A172 (cell line): ENCODE measurements at regions not wholly inside any gene's neighbourhood (a gene's known extent, or its start where the extent isn't known, plus 50 kb on each side); places are given as distances from the start of the nearest gene placed in this dataset.

Source experiments
- DNase-seq: peaks from one replicate; pipeline ENCODE4 v3.0.0-alpha.2; 2015; ENCODE audit warnings: low spot score

- no peak for DNase-seq
Measured at GRCh38 chr2:14517731-14518130, 114.8 kb upstream of the LRATD1 start.

GRCh38 chr2:14520385-14520945 lies 112.1 kb upstream of the LRATD1 start:
- DNase-seq: no peak

DNA sequence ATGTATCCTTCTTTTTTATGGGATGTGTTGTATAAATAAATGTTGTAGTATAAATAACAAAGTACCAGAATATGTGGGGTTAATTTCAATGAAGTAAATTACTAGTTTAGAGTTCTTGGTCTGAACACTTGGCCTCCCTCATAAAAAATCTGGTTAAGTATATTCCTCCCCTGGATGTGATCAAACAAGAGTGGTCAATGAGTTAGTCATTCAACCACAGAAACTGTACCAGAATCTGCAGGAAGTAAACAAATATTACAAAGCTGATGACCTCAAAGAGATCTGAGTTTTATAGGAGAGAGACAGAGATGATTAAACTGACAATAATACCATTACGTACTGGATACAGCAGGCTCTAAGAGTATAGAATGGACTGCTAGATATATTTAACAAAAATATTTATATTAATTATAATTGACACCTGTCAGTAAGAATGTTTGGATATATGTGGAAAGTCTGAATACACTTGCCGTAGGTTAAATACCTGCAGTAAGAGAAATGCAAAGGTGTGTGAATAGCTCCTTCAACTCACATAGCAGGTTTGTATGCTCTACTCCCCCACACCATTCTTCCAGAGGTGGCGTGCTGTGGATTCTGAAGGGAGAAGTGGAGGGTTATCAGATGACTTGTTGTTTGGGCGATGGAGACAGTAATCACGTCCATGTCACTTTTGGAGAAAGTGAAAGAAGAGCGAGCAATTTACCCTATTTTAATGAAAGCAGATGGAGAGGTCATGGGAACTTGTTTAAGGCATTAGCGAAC lies 108.3 kb upstream of the LRATD1 start:
- DNase-seq: peak; percentile 74

DNA sequence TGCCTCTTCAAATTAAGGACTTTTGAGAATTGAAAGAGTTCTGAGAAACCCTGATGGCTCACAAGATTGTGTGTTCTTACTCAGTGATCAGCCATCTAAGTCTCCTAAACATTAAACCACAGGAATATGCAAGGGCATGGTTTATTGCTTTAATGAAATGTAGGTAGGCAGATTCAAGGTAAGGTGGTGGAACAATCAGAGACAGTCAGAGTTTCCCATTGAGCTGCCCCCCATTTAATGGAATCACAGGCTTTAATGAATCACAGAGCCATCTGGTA lies 107.8 kb upstream of the LRATD1 start:
- no peak for DNase-seq

GRCh38 chr2:14530506-14530905 lies 102.0 kb upstream of the LRATD1 start:
- DNase-seq: peak; percentile 33

DNA sequence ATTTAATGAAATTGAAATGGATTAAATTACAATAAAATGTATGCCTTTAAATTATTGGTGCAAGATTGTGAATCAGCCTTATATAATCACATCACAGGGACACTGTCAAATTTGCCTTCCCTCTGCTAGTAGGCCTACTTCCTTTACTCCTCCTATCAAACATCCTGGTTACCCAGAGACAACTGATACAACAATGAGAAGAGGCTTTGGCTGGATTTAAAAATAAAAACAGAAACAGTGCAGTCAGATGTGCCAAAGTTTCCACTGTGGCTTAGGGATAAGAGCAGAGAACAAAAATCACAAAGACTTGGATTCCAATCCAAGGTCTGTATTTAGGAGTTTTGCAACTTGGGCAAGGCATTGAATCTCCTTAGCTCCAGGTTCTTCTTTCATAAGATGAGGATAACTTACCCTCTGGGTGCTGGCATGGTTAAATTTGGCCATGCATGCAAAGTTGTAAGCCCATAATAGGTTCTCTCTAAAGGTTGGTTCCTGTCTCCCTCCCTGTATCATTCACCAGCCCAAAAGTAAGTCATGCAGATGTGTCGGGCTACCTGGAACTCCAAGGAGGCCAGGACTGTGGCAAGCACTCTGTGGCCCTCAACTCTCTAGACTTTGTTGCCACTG lies 99.3 kb upstream of the LRATD1 start:
- DNase-seq: no peak

GRCh38 chr2:14535156-14535555 lies 97.4 kb upstream of the LRATD1 start:
- DNase-seq: no peak

DNA sequence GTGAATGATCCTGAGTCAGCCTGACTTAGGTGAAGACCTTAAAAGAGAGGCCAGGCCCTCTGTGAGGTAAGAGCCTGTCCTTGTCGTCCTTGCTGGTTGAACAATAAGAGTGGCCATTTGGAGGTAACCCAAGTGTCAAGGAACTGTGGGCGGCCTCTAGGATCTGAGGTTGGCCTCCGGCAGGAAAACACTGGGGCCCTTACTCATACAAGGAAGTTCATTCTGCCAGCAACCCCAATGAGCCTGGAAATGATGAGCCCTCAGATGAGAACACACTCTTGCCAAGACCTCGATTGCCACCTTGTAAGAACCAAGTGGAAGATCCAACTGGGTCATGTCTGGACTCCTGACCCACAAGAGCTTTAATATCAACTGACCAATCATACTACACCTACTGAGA lies 95.5 kb upstream of the LRATD1 start:
- DNase-seq: no peak

DNA sequence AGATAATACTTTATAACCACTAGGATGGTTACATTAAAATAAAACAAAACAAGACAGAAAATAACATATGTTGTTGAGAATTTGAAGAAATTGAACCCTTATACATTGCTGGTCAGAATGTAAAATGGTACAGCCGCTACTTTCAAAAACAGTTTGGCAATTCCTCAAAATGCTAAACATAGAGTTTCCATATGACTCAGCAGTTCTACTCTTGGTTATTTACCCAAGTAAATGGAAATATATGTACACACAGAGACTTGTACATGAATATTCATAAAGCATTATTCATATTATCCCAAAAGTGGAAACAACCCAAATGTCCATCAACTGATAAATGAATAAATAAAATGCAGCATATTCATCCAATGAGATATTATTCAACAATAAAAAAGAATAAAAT lies 92.5 kb upstream of the LRATD1 start:
- DNase-seq: no peak

DNA sequence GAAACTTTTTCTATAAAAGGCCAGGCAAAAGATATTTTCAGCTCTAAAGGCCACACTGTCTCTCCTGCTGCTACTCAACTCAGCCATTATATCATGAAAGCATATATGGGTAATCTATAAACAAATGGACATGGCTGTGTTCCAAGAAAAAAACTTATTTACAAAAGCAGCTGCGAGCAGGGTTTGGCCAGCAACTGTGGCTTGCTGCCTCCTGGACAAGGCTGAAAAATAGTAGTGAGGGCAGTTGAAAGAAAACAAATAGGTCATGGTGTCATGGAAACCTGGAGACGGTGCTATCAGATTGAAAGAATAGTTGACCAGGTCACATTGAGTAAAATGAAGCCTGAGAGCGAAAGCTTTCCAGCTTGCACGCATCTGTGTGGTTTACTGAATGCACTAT lies 89.2 kb upstream of the LRATD1 start:
- no peak for DNase-seq

DNA sequence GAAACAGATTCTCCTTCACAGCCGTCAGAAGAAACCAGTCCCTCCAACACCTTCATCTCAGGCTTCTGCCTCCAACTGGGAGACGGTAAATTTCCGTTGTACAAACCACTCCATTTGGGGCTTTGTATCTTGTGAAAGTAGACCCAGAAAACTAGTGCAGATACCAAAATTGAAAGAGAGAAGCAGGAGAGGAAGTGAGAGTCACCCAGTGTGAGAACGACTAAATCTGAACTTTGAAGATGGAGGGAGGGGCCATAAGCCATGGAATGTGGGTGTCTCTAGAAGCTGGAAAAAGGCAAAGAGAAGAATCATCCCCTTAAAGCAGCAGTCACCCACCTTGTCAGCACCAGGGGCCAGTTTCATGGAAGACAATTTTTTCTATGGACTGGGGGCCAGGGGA lies 88.3 kb upstream of the LRATD1 start:
- DNase-seq: no peak

DNA sequence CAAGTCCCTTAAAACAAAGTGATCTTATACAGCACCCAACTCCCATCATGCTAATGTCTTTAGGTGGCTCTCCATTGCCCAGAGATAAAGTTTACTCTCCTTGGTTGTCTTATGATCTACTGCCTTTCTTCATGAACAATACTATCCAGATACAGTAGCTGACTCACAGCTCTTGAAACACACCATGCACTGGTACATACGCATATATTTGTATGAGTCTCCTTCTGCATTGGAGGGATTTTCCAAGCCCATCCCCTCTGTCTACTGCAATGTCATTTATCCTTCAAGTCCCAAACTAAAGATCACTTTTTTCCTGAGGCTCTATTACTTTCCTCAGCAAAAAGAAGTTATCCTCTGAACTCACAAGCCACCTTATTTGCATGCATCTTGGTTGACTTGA lies 84.7 kb upstream of the LRATD1 start:
- no peak for DNase-seq

- no peak for DNase-seq
Measured at GRCh38 chr2:14550658-14551057, 81.9 kb upstream of the LRATD1 start.

DNA sequence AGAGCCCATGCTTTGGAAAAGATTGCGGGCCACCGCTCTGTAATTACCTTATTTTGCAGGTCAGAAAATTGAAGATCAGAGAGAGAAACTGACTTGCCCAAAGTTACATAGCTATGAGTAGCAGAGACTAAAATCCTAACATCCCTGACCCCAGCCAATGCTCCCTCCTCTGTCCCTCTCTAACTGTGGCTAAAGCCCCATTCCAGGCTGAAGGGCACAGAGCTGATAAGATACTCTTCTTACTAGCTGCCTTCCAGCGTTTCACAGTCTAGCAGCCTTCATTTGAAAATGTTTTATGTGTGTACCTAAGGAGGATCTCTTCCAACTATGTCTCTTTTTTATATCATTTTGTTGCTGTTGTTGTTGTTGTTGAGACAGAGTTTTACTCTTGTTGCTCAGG lies 81.4 kb upstream of the LRATD1 start:
- no peak for DNase-seq

- DNase-seq: no peak
Measured at GRCh38 chr2:14552286-14552685, 80.2 kb upstream of the LRATD1 start.

- no peak for DNase-seq
Measured at GRCh38 chr2:14552818-14553217, 79.7 kb upstream of the LRATD1 start.

- DNase-seq: no peak
Measured at GRCh38 chr2:14554849-14555545, 77.5 kb upstream of the LRATD1 start.

DNA sequence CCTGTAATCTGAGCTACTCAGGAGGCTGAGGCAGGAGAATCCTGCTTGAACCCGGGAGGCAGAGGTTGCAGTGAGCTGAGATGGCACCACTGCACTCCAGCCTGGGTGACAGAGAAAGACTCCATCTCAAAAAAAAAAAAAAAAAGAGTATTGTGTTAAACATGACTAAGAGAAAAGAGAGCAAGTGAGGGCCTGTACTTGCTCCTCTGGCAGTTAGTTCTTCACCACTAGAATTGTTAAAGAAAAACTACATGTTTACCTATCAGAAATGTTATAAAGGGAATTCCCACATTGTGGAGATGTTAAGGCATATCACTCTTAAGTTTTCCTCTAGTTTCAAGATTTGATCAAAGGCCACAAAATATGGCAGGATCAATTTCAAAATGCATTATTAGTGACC lies 75.4 kb upstream of the LRATD1 start:
- DNase-seq: no peak

DNA sequence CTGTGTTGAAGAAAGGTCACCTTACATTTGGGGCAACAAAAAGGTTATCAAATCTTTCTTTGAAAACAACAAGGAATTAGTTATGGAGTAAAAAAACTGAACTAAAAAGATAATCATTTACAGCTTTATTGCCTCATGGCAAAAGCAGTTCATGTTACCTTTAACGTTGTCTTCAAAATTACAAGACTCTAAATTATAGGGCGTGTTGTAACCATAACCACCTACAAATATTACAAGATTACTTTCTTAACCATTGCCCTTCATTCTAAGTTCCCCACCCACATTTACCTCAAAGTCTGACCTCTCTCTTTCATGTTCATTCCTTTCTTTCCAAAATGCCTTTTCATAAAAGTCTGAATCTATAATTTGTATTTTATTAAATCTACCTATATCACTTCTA lies 74.6 kb upstream of the LRATD1 start:
- no peak for DNase-seq

DNA sequence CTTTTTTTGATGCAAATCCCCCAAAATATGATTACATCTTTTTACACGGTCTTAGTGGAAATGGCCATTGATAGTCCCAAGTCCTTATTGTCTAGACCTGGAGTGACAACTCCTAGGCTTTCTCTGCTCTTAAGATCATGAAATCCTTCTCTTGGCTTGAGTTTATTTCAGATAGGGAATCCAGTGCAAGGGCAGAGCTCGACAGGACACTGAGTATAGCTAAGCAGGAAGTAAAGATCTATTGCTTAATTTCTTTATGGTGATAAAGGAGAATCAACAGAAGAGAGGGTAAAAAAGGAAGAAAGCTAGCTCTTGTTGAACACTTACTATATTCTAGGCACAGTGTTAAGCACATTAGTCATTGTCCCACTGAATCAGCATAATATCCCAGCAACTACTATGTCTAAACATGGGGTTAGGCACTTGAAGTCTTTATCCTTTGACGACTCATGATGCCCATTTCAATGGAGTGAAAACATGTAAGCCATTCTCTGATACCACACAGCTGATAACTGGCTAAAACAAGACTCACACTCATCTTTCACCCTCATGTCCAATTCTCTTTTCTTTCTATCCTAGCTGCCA lies 74.1 kb upstream of the LRATD1 start:
- no peak for DNase-seq

GRCh38 chr2:14560716-14561115 lies 71.8 kb upstream of the LRATD1 start:
- no peak for DNase-seq

- no peak for DNase-seq
Measured at GRCh38 chr2:14563324-14563723, 69.2 kb upstream of the LRATD1 start.

DNA sequence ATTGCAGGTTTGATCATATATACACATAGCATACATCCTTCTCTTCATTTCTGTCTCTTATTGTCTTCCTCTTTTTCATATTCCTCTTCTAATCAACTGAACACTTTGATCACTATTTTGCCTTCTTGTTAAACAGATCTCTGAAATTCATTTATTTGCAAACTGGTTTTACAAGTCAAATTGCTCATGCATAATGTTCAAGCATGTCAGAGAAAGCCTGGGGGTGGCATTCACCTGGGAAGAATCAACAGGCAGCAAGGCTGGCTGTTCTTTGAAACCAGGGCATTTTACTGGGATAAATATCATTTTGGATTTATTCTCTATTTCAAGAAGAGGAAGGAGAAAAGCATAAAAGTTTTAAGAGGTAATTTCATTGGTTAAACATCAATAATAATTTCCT lies 66.9 kb upstream of the LRATD1 start:
- no peak for DNase-seq
